Esophagus muscularis mucosa (tissue), 4 donors: ENCODE measurements at regions not wholly inside any gene's neighbourhood (a gene's known extent, or its start where the extent isn't known, plus 50 kb on each side); places are given as distances from the start of the nearest gene placed in this dataset.
"Not testable (repeated sequence)": the region's sequence is repeated elsewhere in the genome, so short reads cannot be mapped to it uniquely, and the experiment has no call there.

Experiments
- DNase-seq: peaks from one replicate; pipeline ENCODE4 v3.0.0-alpha.2; 2017; ENCODE audit errors: extremely low spot score
- H3K27ac ChIP-seq, 4 donors: fragments of 200-600 bp; sonication (generic); replicated peaks in 1 of 4; 1 replicate in 3 of 4; 2 replicates in 1 of 4; pipeline ENCODE4 v1.5.1; 2016 to 2019; ENCODE audit warnings: mild to moderate bottlenecking in 1 of 4
- H3K27me3 ChIP-seq, 4 donors: fragments of 200-600 bp; sonication (generic); one replicate each; pipeline versions ENCODE4 v1.5.1 to v1.6.0; 2016 to 2019
- H3K36me3 ChIP-seq, 4 donors: fragments of 200-600 bp; sonication (generic); one replicate each; pipeline ENCODE4 v1.5.1; 2016 to 2019
- H3K4me1 ChIP-seq, 4 donors: fragments of 200-600 bp; sonication (generic); one replicate each; pipeline ENCODE4 v1.5.1; 2016 to 2019
- H3K4me3 ChIP-seq, 4 donors: fragments of 200-600 bp; sonication (generic); 1 replicate in 2 of 4; 2 replicates in 2 of 4; pipeline ENCODE4 v1.5.1; 2016 to 2019; ENCODE audit warnings: mild to moderate bottlenecking in 4 of 4, moderate library complexity in 1 of 4
- H3K9me3 ChIP-seq, 4 donors: fragments of 200-600 bp; sonication (generic); 1 replicate in 3 of 4; 2 replicates in 1 of 4; pipeline ENCODE4 v1.5.1; 2016 to 2019
- WGBS: methylation state at CpG from one replicate; pipeline ENCODE4 v1.1.5; 2018; 5-methylcytosine and 5-hydroxymethylcytosine counted together
- intact Hi-C: fragments of 100-400 bp; cut with DNase I; formaldehyde crosslinking; loops from one replicate; pipeline ENCODE4 v1.15.1; 2023
- small RNA-seq, 3 donors: library from RNA; depleted of rRNA; stranded (forward); fragments of <200 nt; gene quantifications; one replicate each; pipeline ENCODE3, GENCODE V24; 2016

- H3K36me3 ChIP-seq, H3K4me3 ChIP-seq, DNase-seq, H3K27me3 ChIP-seq, H3K27ac ChIP-seq, H3K9me3 ChIP-seq, H3K4me1 ChIP-seq, intact Hi-C loops: not testable (repeated sequence)
- WGBS, result no CpG with 5 or more reads among the region's 3 CpGs
Measured at GRCh38 chr9:61460860-61461259, 271.0 kb downstream of the SPATA31A7 start.

Small RNA genes lying in the stretch of these regions (small RNA-seq; reads per million reads assigned to genes)
- 0 reads per million in 3 donors for gene RN7SL462P
